Stimulated activated CD4-positive, alpha-beta T cell treated with anti-CD3 and anti-CD28 coated beads, Interleukin-4, amount 100 ng/mL, for 4 hours (primary cell): ENCODE measurements at regions not wholly inside any gene's neighbourhood (a gene's known extent, or its start where the extent isn't known, plus 50 kb on each side); places are given as distances from the start of the nearest gene placed in this dataset.

Experiments
- DNase-seq, 2 experiments: peaks; one replicate each; pipeline ENCODE4 v3.0.0-alpha.2; 2020

DNA sequence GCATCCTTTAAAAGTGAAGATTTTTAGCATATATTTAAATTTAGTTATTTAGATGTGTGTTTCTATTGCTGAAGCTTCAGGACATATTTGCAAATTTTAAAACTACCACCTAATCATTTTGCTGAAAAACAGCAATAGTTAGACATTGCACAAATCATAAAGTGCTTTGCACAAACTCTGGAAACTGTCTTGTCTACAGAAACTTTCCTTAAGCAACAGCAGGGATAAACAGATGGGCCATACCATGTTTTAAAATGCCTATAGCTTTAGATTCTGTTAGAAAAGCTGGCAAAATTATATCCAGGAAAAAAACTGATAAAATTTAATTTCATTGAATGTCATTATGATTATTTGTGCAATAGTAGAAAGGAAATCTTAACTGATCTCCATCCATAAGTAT is 1313.9 kb upstream of the ACVR2A start:
- DNase-seq = no peak

DNA sequence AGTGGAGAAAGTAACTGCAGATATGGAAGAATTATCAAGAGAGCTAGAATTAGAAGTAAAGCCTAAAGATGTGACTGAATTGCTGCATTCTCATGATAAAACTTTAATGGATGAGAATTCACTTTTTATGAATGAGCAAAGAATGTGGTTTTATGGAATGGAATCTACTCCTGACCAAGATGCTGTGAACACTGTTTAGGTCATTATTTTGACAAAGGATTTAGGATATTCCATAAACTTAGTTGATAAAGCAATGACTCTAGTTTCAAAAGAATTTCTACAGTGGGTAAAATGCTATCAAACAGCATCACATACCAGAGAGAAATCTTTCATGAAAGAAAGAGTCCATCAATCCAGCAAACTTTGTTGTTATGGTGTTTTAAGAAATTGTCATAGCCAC is 1317.7 kb upstream of the ACVR2A start:
- DNase-seq = no peak

DNA sequence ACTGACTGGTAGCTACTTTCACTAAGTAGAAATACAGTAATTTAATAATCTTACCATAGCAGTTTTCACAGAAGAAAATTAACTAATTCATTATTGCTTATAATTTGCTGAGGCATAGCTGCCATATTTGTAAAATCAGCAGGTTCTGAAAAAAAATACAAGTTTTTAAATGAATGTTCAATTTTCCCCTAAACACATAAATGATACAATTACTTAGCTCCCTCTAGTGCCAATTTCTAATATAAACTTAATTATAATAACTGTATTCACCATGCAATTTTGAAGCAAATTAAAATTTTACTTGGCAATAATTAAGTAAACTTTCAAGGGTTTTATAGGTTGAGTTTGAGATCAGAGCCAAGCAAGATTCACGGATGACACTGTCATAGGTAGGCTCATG is 1321.6 kb upstream of the ACVR2A start:
- no peak for DNase-seq

DNA sequence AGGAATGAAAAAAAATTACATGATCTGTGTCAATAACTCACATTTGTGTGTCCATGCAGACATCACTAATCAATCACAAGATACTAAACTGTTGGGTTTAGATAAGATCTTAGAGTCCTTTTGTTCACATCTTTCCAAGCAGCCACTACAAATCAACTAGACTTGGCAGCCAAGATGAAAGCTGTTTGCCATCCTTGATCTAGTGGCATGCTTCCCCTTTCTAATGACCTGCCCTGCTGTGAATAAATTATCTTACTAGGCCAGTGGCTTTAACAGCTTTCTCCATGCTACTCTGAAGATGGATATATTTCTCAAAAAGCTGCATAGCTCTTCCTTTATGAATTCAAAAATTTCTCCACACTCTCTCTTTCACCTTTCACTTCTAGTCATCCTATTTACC is 1338.0 kb upstream of the ACVR2A start:
- no peak for DNase-seq

DNA sequence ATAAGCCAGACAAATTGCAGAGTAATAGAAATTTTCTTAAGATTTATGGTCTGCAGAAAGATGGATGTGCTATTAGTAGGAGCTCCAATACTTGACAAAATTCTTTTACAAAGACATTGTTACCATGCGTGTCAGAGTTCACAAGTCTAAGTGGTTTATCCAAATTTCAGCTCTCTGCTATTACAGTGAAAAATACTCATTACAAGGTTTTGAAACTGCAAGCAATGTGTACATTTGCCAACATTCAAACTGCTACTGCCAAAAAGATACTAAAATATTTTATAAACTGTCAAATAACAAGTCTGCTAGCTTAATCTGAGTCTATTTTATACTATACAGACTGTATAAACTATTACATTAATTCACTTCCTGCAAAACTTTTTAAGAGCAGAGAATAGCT is 1341.5 kb upstream of the ACVR2A start:
- DNase-seq = no peak

DNA sequence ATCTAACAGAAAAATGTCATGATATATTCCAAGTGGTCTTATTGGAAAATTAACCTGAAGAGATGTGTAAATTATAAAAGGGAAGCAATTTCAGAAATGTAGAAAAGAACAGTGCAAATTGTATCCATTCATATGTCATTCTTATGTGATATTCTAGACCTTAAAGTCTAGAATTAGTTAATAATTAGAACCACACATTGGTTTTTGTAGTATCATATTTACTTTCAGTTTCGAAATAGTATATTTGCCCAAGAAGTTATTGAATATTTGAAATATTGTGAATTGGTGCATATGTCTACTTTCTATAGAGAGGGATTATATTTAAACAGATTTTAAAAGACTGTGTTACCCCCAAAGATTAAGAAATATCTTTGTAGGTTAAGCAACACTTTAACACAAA is 1348.6 kb upstream of the ACVR2A start:
- no peak for DNase-seq

DNA sequence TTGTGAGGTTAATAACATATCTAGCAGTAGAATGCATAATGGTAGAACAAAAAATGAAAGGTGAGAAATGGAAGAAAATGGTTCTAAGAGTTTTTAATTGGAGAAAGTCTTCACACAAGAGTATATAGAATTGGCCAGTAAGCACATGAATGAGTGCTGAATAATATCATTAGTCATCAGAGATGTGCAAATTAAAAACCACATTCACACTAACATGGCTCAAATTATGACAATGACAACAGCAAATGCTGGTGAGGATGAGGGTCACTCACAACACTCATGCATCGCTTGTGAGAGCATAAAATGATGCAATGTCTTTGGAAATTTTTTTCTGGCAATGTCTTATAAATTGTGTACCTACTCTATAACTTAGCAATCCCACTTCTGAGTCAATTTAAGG is 1355.4 kb upstream of the ACVR2A start:
- DNase-seq = no peak

DNA sequence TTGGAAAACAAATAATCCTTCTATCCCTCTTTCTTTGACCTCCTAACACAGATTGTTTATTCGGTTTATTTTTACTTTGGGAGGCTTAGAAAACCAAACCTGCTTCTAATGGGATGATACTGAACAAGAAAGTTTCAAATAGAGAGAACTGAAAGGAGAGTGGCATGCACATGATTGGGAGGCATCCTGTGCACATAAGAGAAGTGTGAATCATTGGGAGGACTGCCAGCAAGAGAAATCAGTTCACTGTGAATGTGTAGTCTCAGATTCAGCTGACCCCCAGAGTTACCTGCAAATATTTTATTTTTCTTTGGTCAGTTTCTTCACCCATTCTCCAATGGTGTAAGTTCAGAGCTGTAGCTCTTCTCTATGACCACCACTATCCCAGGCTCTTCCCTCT is 1363.2 kb upstream of the ACVR2A start:
- no peak for DNase-seq

DNA sequence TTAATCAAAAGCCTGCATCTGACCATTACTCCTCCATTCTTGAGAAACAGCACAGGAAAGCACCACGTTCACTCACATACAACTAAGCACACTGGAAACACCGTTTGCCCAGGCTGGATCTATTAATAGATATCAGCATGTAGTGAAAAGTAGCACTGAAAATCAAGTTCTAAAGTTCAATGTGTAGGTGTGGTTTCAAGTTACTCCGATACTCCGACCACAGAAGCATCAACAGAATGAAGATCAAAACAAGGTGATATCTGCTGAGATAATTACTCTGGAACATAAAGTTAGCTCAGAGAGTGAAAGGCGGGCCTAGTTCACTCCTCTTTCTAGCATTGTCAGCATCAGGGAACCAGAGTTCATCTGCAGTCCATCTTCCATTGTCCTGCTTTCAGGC is 1367.4 kb upstream of the ACVR2A start:
- DNase-seq = no peak

DNA sequence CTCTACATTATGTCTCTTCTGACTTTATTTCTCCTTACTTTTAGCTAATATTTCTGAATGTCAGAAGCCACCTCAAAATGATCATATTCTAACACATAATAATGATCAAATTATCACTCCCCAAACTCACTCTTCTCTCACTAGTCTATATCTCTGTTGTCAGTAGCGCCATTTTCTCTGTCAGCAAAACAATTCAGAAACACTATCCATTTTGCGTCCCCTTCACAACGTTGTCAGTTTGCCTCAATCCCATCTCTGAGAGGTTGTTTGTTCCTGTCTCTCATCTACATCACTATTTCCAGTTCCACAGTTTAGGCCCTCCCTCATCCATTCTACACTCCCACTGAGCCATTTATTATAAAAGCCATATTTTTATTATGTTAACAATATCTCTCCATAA is 1376.3 kb upstream of the ACVR2A start:
- DNase-seq = no peak

DNA sequence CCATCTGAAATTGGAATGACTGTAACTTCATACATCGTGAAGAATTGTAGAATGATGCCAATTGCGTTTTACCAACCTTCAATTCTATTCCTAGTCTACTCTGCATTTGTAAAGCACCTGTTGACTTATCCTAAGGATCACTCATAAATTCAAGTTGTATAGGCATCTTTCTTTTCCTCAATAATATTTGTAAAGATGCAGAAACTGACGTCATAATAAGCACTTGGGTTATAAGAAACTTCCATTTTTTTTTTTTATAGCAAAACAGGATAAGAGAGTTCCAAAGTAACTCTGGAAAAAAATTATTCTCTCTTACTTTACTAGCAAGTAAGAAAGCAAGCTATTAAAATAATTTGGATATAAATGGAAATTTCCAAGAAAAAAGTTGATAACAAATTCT is 1377.4 kb upstream of the ACVR2A start:
- no peak for DNase-seq

DNA sequence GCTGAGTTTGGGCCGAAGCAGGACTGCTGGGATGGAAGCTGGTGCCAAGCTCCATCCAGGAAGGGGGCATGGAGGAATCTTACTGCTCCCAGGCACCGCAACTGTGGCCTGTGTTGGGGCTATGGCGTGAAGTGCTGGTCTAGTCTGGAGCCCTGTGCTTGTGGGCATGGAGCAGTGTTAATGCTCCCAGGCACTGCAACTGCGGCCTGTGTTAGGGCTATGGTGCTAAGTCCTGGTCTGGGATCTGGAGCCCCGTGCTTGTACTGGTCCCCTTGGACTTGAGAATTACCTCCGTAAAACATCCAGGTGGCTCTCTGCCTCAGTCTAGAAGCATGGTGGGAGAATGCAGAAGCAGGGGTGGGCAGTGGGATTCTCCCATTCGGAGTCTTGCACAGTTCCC is 1379.4 kb upstream of the ACVR2A start:
- DNase-seq = no peak

DNA sequence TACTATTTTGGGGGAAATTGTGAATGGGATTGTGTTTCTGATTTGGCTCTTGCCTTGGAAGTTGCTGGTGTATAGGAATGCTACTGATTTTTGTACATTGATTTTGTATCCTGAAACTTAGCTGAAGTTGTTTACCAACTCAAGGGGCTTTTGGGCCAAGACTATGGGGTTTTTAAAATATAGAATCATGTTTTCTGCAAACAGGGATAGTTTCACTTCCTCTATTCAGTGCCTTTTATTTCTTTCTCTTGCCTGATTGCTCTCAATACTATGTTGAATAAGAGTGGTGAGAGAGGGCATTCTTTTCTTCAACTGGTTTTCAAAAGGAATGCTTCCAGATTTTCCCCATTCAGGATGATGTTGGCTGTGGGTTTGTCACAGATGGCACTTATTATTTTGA is 1383.8 kb upstream of the ACVR2A start:
- DNase-seq = no peak

DNA sequence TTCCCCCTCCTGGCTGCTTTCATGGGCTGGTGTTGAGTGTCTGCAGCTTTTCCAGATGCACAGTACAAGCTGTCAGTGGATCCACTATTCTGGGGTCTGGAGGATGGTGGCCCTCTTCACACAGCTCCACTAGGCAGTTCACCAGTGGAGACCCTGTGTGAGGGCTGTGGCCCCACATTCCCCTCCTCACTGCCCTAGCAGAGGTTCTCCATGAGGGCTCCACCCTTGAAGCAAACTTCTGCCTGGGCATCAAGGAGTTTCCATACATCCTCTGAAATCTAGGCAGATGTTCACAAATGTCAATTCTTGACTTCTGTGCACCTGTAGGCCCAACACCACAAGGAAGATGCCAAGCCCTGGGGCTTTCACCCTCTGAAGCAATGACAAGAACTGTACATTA is 1386.2 kb upstream of the ACVR2A start:
- no peak for DNase-seq

DNA sequence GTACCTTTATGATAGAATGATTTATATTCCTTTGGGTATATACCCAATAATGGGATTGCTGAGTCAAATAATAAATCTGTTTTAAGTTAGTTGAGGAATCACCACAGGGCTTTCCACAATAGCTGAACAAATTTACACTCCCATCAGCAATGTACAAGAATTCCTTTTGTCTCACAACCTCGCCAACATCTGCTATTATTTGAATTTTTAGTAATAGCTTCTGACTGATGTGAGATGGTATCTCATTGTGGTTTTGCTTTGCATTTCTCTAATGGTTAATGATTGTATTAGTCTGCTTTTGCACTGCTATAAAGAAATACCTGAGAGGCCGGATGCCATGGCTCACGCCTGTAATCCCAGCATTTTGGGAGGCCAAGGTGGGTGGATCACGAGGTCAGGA is 1387.6 kb upstream of the ACVR2A start:
- DNase-seq = no peak

DNA sequence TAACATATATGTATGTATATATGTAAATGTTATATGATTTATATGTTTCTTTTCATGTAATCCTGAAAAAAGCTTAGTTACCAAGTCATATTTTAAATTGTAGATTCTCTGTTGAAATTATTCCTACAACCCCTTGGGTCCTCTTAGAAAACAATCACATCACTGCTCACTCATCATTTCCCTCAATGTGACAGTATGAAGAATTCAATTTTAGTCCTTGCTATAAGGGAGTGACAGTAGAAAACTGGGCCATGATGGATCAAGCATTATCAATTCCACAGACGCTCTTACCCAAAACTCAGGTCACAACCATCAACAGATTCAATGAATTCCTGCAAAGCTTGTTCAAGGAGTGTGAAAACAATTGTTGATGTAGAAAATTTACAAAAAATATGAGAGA is 1389.5 kb upstream of the ACVR2A start:
- DNase-seq = no peak

DNA sequence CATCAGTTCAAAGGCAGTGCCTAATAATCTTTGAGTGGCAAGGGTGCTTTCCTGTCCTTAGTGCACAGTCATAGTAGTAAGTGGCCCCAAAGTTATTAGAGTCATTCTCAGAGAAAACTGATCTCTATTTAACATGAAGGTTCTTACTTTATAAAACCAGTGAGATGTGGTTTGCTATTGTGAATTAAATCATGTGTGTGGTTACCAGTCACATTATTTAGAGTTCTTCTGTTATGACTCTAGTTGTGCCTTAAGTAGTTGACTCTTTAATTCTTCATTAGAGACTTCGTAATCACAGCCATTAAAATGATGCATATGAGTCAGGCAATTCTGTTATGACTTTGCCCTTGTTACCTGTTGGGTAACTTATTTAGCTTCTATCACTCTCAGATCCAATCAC is 1392.9 kb upstream of the ACVR2A start:
- no peak for DNase-seq

DNA sequence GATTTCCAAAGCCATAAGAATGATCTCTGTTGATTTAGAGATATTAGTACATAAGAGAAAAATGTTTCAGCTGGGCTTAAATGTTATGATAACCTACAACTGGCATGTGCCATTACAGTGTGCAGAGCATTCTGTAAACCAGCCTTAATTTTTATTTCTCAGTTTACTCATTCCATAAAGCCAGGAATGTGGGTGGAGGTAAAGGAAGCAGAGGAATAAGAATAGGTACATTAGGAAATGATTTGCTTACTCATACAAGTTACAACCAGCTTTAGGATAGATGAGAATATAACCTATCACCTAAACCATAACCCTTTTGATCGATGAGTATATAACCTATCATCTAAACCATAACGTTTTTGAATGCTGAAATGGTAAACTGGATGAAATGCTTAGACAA is 1394.7 kb upstream of the ACVR2A start:
- no peak for DNase-seq

DNA sequence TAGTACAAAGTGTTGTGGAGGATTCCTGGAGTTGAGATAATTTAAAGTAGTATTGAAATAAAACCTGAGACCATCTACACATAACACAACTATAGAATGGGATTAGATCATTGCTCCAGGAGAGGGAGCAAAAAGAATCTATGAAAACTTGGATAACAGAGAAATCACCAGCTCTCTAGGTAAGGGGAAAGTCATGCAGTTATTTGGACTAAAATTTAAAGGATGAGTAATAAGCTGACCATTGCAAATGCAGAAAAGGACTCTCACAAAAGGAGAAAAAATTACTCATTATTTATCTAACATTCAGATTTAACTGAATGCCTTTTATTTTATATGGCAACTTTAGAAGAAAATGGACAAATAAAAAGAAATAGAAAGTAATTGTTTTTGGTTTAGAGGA is 1399.8 kb upstream of the ACVR2A start:
- DNase-seq = no peak

DNA sequence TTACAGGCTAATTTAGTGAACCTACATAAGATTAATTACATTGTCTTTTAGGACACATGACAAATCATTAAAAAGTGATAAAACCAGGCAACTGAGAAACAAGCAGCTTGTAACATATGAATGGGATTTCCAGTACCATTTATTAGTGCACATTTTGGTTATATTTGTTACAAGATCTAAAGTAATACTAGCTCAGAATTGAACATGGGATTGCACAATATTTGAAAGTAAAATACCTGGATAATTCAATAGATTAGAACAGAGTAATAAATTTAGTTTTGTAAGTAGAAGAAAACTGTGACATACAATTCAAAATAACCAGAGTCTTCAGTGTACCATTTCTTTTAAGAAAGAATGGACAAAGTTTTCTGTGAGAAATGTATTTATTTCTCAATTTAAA is 1400.7 kb upstream of the ACVR2A start:
- no peak for DNase-seq

DNA sequence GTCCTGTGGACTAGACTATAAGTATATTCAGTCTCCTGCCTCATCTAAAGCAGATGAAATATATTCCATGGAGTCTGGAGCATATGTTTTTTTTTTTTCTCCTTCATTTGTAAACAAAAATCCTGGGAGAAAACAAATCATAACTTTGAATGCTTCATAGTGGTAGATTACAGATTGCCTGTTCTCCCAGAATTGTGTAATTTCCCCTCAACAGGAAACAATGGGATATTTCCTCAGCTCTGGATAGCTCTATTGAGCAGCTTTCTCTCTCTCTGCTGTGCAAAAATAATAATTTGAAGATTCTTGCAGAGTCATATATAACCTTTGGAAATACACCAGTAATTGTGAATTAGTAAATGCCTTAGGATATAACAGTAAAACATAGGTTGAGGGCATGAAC is 1406.6 kb upstream of the ACVR2A start:
- no peak for DNase-seq

DNA sequence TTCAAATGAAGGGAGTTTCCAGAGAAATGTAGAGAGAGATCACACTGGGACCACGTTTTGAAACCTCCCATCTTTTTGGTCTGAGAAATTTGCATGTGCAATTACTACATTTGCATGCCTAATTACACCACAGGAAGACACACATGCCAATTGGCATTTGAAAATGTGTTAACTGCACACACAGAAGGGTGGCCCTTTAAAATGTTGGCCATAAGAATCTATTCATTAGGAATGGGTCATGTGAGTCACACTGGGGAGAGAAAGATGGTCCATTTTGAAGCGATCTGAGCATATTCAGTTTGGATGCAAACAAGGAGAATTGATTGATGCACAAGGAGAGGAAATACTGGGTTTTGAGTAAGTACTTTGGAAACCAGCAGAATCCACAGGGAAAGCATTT is 1407.1 kb upstream of the ACVR2A start:
- no peak for DNase-seq

DNA sequence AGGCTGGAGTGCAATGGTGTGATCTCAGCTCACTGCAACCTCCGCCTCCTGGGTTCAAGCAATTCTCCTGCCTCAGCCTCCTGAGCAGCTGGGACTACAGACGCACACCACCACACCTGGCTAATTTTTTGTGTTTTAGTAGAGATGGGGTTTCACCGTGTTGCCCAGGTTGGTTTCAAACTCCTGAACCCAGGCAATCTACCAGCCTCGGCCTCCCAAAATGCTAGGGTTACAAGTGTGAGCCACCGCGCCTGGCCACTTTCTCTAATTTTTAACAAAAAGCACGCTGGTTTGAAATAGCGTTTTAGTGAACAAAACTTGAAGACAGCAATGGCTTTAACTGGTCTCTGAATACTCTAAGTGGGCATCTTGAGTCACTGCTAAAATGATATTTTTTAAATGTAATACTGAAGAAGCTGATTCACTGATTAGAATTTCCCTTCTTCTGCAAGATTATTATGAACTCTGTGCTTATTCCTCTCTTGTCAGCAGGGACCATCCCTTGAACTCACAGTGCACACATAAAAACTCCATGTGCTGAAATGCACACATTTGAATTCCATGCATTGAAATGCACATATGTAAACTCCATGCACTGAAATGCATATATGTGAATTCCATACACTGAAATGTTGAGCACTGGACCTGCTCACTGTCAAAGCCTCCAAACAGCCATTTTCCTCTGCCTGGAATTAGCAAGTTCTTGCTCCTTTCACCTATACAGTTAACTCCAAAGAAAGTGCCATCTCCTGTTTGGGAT is 1411.5 kb upstream of the ACVR2A start:
- DNase-seq = no peak

DNA sequence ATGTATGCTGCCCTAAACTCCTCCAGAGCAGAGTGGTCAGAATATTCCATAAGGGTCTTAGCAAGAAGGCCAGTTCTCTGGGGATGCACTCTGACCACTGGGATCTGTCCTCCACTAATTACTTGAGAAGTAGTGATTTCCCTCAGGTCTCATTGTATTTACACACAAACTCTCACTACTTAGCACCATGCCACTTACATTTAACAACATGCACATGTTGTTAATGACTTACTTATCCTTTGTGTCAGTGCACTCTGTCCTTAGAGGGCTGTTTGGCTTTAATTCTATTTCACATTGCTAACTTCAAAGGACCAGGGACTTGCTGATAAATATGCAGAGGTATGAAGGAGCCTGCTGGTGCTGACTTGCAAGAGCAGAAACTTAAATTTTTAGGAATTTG is 1415.5 kb upstream of the ACVR2A start:
- no peak for DNase-seq

DNA sequence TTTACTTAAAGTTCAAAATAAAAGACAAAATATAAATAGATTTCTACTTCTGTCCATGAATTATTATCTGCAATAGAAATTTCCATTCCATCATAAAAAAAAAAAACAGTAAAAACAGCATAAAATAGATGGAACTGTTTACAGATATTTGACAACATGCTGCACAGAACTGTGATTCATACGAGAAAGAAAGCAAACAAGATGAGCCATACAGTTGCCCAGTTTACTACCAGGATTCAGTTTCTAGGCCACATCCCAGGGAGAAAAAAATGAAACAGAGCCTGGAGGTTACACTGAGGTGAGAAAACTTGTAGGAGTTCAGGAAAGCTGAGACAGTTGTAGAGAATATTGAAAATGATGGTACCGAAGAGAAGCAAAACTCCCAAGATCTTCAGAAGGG is 1426.9 kb upstream of the ACVR2A start:
- no peak for DNase-seq

DNA sequence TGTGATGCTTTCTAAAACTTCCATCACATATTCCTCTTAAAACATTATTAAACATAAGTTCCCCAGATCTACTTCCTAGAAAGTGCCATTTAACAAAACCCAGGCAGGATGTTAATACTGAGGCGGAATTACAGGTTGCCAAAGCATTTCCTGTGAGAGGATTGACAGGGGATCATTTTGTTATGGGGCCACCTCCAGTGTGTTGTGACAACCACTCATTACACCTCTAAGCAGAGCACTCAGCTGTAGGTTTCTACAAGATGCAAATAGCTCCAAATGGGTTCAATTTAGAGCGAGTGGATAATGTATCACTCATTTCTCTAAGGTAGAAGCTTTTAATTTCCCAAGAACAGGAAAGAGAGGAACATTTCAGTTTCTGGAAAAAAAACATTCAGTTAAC is 1429.5 kb upstream of the ACVR2A start:
- no peak for DNase-seq
